ENCODE measurements at regions not wholly inside any gene's neighbourhood (a gene's known extent, or its start where the extent isn't known, plus 50 kb on each side); places are given as distances from the start of the nearest gene placed in this dataset.

DNA sequence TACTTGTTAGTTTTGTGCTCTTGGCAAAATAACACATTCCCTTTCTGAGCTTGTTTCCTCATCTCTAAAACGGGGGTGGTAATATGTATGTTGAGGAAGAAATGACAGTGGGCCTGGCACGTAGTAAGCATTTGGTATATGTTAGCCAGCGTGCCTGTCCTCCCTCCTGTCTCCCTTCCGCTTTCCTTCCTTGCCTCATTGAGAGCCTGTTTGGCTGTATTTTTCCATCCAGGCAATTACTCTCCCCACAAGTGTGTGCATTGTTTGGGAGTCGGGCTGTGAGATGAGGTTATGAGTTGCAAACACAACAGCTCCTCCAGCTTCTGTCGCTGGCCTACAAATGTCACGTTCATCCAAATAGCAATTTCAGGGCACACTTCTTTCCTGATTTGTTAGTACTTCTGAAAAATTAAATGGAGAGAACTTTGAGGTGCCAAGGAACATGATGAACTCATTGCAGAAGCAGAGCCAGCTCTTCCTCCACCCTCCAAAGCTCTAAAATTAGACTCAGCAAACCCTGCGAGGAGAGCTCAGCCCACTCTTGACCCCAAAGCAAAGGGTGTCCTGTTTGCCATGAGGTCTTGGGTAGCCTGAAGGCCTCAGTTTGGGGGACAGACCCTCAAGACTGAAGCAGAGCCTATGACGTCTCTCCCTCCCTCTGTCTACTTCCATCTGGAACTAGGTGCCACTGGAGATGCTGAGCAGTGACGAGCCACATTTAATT is 50.7 kb upstream of the TOX2 start:
- DNase-seq, result no peak

DNA sequence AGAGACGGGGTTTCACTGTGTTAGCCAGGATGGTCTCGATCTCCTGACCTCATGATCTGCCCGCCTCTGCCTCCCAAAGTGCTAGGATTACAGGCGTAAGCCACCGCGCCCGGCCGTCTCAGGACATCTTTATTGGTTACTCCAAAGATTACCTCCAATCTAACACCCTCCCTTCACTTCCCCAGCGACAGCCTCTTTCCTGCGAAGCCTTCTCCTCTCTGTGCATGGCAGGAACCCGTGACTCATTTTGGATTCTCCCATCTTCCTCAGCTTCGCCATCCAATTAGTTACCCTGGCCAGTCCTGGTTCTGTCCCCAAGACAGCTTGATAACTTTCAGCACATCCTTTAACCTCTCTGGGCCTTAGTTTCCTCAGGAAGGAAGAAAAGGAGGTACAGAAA is 51.3 kb upstream of the TOX2 start:
- DNase-seq, result no peak

DNA sequence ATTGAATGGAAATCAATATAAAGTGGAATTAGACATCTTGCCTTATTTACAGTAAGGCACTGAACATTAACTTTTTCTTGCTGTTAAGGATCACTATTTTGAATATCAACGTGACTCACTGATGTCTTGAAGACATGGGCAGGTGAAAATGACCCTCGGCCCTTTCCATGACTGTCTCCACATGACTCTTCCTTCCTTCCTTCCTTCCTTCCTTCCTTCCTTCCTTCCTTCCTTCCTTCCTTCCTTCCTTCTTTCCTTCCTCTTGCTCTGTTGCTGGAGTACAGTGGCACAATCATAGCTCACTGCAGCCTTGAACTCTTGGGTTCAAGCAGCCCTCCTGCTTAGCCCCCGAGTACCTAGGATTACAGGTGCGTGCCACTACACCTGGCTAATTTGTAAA is 52.2 kb upstream of the TOX2 start:
- DNase-seq, result no peak

DNA sequence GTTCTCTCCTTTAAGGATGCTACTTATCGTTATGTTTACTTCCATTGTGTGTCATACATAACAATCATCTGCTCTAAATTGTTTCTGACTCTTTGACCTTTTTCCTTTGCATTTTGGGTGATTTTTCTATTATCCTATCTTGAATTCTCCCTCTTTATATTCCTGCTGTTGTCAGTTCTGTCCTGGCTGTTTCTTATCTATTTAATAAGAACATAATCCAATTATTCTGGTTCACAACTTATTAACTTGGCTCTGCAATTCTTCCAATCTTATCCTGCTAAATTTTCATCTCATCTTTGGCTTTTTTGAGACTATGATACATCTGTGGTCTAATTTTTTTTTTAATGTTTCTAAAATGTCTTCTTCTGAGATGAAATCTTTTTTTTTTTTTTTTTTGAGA is 54.7 kb upstream of the TOX2 start:
- no peak for DNase-seq

DNA sequence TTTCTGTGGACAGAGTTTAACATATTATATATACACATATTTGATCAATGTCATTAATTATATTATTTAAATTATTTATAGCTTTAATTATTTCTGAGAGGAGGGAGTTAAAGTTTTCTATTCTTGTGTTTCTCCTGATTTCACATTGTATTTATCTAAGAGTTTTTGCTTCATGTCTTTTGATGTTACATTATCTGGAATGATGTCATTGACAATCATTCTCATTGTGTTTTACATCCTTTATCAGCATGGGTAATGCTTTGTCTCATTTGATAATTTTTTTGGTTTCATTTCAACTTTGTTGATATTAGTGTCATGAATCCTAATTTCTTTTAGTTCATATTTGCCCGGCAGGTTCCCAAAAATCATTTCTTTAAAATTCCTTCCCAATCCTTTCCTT is 56.7 kb upstream of the TOX2 start:
- DNase-seq, result no peak

DNA sequence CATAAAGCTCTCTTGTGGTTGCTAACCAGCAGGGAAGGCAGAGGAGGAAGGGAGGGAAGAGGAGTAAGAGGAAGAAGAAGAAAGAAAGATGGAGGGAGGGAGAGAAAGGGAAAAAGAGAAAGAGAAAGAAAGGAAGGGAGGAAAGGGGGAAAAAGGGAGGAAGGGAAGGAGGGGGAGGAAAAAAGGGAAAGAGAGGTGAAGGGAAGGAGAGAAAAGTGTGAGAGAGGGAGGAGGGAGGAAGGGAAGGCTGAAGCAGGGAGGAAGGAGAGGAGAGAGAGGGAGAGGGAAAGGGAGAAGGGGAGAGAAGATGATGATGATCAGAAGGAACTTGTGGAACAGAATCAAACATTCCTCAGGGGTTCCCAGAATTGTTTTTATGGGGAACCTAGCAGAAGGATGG is 57.5 kb upstream of the TOX2 start:
- no peak for DNase-seq

DNA sequence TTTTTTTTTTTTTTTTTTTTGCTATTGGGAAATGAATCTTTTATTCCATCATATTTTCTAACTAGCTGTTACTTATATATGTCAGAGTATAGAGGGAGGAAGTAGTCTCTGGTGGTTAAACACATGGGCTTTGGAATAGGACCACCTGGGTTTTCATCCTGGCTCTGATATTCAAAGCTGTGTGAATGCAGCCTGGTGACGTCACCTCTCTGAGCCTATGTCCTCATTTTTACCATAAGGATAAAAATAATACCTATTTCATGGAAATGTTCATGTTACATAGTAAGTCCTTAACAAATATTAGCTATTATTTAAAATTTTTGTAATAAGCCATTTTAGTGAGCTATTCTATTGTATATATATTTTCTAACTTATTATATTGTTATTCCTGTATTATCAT is 58.8 kb upstream of the TOX2 start:
- no peak for DNase-seq

DNA sequence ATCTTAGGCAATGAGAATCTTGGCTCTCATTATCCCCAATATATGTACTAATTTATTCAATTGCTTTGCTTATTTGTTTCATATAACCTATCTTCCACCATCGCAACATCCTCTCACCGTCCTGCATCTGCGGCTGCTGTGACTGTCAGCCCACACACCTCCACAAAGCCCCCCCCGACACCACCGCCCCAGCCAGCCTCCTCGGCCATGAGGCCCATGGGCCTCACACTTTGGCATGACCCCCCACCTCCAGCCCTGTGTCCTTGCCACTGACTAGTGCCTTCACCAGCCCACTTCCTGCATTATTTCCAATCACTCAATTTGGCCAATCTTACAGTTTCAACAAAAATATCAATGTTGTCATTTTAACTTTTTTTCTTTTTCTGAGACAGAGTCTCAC is 60.7 kb upstream of the TOX2 start:
- no peak for DNase-seq

DNA sequence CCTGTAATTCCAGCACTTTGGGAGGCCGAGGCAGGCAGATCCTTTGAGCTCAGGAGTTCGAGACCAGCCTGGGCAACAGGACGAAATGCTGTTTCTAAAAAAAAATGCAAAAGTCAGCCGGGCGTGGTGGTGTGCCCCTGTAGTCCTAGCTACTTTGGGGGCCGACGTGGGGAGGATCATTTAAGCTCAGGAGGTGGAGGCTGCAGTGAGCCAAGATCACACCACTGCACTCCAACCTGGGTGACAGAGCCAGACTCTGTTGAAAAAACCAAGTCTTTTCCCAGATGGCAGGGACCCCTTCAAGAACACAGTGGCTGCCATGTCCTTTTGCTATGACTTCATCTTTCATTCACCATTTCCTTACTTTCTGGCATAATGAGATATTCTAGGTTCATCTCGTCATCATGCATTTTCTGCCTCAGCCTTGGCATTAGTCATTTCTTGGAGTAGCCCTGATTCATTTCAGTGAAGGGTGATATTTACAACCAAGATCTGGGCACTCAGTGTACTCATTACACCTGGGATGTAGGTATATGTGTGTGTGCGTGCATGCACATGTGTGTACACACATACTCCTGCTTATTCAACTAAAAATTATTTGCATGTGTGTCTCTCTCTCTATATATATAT is 61.4 kb upstream of the TOX2 start:
- no peak for DNase-seq

DNA sequence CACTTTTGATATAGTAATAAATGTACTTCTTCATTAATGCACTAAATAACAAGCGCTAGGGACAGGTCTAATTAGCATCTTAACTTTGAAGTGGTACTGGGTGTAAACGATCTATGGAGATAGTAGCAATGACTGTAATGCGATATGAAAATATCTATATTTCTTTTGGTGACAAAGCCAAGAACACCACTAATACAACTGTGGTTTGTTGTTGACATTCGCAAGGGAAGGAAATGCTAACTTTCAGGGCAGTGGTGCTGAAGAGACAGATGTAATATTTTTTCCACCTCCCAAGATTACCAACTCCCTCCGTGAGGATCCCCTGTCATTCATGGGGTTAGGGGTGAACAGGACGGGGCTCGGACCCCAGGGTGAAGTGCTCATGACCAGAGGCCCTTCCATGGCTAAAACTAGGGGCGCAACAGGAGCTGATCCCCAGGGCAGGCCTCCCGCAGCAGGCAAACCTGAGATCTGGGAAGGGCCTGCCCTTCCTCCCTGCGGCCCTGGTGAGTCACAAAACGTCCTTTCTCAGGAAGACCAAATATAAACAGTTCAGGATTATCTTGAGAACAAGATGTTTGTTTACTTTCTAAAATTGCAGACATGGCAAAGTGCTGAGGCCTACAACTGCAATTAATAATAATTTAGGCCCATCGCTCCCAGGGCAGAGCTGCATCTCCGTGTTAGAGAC is 65.0 kb upstream of the TOX2 start:
- DNase-seq, result no peak

DNA sequence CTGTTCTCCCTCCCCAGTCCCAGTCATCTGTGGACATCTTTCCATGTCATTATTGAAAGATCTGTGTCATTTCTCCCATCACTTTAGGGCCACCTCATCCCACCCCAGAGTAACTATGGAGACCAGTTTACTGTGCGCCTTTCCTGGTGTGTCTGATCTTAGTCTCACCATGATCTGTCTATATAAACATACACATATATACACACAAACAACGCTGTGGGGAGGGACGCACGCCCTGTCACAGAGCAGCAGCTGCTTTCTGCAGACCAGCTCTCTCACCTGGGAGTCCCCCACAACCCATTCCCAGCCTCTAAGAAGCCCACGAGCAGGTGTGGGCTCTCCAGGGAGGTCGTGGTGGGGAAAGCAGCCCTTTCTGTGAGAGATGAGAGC is 68.1 kb upstream of the TOX2 start:
- DNase-seq, result no peak

DNA sequence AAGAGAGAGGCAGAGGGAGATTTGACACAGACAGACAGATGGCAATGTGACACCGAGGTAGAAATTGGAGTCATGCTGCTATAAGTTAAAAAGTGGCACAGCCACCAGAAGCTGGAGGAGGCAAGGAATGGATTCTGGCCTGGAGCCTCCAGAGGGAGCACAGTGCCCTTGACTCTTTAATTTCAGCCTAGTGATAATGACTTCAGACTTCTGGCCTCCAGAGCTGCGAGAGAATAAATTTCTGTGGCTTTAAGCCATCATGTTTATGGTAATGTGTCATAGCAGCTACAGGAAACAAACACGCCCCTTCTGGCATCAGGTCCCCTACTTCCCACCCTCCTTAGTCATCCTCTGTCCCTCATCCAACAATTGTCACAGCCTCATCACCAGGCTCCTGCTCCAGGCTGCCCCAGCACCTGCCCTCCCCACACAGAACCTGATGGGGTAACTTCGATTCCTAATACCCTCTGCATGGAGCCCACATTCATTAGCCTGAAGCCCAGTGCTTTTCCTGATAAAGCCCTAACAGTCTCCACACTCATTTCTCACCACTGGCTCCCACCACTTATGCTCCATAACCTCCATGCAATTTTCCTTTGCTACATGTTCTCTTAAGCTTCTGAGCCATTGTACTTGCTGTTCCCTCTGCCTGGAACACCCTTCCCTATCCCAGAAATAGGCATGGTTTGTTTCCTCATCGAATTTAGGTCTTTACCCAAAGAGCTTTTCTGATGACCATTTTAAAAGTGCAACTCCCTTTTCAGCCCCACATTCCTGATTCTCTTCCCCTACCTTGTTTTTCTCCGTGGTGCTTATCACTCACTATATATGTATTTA is 69.7 kb upstream of the TOX2 start:
- DNase-seq, result no peak

DNA sequence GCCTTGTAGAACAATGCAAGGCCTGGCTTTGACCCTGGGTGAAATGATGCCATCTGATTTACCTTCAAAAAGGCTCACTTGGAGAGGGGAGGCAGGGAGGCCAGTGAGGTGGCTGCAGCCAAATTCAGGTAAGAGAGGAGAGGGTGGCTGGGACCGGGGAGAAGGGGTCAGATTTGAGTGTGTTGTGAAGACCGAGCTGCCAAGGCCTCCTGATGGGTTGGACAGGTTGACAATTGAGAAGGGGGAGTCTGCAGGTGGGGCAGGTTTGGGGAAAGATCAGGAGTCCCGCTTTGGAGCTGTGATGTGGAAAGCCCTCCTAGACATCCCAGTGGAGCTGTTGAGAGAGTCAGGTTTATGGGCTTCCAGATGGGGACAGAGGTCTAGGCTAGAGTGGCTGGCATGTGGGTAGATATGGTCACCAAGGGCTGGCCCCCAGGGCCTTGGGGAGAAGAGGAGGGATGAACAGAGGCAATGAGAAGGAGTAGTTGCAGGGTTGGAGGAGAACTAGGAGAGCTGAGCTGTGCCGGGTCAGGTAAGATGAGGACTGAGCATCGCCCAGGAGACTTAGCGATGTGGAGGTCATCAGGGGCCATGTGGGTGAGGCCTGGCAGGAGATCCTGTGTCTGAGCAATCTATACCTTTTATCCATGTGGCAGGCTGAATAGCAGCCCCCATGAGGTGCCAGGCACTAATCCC is 70.5 kb upstream of the TOX2 start:
- no peak for DNase-seq

DNA sequence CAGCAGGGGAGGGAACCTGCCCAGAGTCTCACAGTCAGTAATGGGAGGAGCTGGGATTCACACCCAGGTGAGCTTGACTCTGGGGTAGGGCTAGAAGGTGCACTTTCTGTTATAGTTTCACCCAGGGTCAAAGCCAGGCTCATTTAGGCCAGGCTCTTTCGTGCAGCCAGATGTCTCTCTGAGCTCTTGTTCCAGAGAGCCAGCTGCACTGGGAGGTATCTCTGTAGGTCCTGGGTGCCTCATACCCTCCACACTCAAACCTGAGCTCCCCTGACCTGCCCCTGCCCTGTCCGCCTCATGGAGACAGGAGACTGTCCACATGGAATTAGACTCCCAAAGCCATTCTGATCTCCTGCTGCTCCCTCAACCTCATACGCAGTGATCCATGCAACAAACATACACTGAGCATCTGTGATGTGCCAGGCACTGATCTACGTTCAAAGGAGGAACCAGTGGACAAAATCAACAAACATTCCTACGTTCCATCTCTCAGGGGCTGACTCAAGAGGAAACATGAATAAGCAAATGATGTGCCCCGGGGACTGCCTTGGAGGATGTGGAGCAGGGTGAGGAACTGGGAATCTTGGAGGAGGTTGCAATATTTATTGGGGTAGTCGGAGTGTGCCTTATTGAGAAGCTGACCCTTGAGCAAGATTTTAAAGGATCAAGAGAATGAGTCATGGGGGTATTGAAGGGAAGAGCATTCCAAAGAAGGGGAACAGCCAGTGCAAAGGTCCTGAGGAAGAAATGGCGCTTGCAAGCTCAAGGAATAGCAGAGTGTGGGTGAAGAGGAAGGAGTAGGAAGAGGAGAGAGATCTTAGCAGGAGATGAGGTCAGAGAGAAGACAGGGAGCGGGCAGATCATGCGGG is 71.3 kb upstream of the TOX2 start:
- DNase-seq, result no peak

DNA sequence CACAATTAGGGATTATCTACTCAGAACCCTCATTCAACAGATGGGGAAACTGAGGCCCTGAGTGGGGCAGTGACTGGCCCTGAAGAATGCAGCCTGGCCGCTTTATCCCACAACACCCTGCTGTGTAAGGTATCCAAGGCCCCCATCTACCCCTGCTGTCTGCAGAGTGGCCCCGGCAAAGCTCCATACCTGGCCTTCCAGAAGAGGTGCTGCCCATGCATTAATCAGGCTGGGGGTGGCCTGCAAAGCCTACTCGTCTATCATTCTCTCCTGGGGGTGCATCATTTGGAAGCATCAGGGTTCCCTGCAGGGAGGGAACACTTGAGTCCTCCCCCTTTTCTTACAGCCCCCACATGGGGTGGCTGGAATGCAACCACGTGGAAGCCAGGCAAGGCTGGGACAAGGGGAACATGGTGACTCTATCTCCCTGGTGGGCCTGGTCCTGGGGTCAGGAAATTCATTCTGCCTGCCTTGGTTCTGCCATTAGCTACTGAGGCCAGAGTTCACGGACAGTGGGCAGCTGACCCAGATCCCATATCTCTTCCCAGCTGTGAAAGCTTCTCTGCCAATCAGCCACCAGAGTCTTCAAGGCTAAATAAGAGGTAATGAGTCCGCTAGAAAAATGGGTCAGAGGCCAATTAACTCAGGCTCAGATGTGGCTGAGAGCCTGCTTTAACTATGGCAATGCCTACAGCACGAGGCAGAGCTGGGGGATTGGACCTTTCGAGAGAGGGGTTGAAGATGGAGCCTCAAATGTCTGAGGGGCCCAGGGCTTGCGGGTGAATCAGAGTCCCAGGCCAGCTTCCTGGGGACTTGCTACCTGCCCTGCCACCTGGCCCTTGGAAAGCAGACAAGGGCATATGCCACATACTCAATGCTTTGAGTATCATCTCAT is 72.3 kb upstream of the TOX2 start:
- no peak for DNase-seq

DNA sequence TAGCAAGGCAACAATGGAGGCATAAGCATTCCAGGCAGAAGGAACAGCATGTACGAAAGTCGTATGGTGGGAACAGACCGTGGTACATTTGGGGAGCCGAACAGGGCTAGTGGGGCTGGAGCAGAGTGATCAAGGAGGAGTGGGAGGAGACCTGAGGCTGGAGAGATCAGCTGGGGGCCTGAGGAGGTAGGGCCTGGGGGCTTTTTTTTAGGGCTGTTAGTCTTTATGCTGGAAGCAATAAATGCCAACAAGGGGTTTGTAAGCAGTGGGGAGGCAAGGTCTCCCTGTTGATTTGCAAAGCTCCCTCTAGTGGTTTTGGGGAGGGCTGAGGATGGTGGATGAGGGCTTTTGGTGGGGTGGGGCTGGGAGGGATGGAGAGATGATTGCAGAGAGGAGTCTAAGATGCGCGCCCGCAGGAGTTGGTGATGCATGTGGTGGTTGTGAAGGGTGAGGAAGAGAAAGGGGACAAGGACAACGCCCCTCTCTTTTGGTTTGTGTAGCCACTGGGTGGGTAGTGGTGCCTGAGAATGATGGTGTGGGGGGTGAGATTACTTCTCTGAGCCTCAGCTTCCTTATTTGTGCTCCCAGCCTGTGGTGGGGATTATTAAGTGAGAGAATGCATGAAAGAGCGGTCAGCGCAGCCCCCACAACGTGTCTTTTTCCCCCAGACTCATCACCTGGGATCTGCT is 74.1 kb upstream of the TOX2 start:
- no peak for DNase-seq

DNA sequence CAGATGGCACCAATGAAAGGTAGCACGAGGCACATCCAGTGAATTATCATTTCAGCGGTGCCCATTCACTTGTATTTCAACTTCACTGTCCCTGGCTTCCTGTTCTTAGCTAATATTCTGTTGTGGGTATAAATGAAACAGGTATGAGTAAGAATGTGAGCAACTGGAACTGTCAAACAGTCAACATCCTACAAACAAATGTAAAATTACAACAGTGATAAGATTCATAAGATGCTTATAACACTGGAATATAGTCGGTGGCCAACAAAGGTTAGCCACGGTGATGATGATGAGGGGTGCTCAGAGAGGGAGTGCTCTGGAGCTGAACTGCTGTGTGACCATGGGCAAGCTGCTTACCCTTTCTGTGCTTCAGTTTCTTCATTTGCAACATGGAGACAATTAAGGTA is 74.9 kb upstream of the TOX2 start:
- no peak for DNase-seq

DNA sequence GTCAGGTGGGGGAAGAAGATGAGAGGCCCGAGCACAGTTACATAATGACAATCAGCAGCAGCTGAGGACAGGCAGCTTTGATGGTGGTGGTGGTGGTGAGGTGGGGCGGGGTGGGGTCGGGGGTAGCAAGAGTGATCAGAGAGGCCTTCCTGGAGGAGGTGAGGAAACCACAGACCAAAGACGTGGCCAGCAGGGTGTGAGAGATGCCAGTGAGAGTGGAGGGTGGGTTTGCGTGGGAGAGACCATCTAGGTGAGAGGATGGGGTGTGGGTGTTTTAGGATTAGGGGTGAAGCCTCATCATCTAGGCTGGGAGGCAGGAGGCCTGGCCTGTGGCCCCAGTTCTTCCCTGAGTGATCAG is 76.0 kb upstream of the TOX2 start:
- DNase-seq, result no peak

DNA sequence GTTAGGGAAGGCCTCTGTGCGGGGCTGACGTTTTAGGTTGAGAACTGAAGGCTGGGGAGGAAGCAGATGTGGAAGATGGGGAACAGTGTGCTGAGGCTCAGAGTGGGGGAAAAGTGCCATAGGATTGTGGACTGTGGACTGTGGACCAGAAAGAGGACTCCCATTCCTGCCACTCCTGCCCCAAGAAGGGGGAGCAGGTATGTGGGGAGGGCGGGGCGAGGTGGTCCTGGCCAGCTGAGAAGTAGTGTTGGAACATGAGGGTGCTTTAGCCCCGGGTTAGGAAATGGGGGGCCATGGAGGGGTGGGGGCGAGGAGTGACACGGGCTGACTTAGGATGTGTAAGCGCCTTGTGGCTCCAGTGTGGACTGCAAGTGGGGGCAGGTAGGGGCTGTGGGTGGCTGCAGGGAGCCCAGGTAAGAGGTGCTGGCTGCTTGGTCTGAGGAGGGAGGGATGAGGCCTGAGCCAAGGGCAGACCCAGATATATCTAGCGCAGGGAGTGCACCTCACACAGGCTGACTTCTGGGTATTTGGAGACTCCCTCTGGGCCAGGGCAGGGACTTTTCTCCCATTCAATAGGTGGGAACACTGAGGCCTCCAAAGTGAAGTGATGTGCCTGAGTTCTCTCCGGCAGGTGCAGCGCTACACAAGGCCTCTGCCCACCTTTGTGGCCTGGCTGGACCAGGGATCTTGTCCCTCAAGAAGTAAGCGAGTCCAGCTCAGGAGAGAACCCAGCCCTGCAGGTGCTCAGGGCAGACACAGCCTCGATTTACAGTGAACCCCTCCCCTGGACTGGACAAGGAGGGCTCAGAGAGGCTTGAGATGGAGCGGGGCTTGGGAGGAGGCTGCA is 76.6 kb upstream of the TOX2 start:
- no peak for DNase-seq

Data from COR-L47 (cell line).